Adrenal gland (tissue), 9 donors: ENCODE measurements at regions not wholly inside any gene's neighbourhood (a gene's known extent, or its start where the extent isn't known, plus 50 kb on each side); places are given as distances from the start of the nearest gene placed in this dataset.

Source experiments
- DNase-seq, 7 donors: peaks; one replicate each; pipeline ENCODE4 v3.0.0-alpha.2; 2019 to 2020
- H3K27ac ChIP-seq, 5 donors: fragments of 200-600 bp; sonication (generic) in 4 of 5; 1 replicate in 3 of 5; 2 replicates in 2 of 5; pipeline versions ENCODE4 v1.5.1 to v1.8.0; 2016 to 2020; ENCODE audit warnings: mild to moderate bottlenecking in 1 of 5
- H3K27me3 ChIP-seq: fragments of 200-600 bp; 2 replicates; pipeline ENCODE4 v1.8.0; 2021
- H3K36me3 ChIP-seq, 2 donors: fragments of 200-600 bp; replicated peaks in 1 of 2; 1 replicate in 1 of 2; 2 replicates in 1 of 2; pipeline versions ENCODE4 v1.5.1 to v1.8.0; 2018 to 2022
- H3K4me1 ChIP-seq, 2 donors: fragments of 200-600 bp; replicated peaks in 1 of 2; 1 replicate in 1 of 2; 2 replicates in 1 of 2; pipeline versions ENCODE4 v1.5.1 to v1.8.0; 2018 to 2021
- H3K4me3 ChIP-seq, 4 donors: fragments of 200-600 bp; sonication (generic) in 3 of 4; one replicate each; pipeline ENCODE4 v1.5.1; 2016 to 2018
- H3K9me3 ChIP-seq, 3 donors: fragments of 200-600 bp; sonication (generic) in 1 of 3; replicated peaks in 1 of 3; 1 replicate in 2 of 3; 2 replicates in 1 of 3; pipeline versions ENCODE4 v1.5.1 to v1.8.0; 2016 to 2021
- CTCF ChIP-seq, 6 experiments: fragments of 450-650 bp in 4 of 6; fragments of 200-600 bp in 2 of 6; sonication (generic) in 1 of 6; IDR thresholded peaks; 1 replicate in 5 of 6; 2 replicates in 1 of 6; pipeline versions ENCODE4 v1.5.1 to v1.8.0; 2016 to 2021; ENCODE audit warnings: antibody characterized with exemption in 6 of 6, mild to moderate bottlenecking in 2 of 6, moderate library complexity in 1 of 6
- POLR2A ChIP-seq, 2 donors: fragments of 450-650 bp; IDR thresholded peaks; one replicate each; pipeline ENCODE4 v1.6.1; 2017; ENCODE audit warnings: antibody characterized with exemption in 2 of 2, mild to moderate bottlenecking in 2 of 2, moderate library complexity in 1 of 2
- WGBS, 4 donors: extraction: QIAGEN DNeasy Blood & Tissue Kit in 2 of 4; methylation state at CpG; one replicate each; pipeline versions ENCODE4 v1.1.5 to v1.1.7; 2013 to 2017; 5-methylcytosine and 5-hydroxymethylcytosine counted together
- intact Hi-C, 2 donors: fragments of 100-400 bp; cut with DNase I; formaldehyde crosslinking; loops; one replicate each; pipeline versions ENCODE4 v1.14.1 to v1.15.0; 2022 to 2023
- donor health status: healthy with polysubstance abuse.
- donor health status: Bipolar disorder and iron deficiency.
- donor health status: DM: yes; HTN: yes; CAD: no.
- donor health status: DM: no; HTN: no; CAD: no.
- donor health status: DM: no; HTN: no; CAD: no.

DNA sequence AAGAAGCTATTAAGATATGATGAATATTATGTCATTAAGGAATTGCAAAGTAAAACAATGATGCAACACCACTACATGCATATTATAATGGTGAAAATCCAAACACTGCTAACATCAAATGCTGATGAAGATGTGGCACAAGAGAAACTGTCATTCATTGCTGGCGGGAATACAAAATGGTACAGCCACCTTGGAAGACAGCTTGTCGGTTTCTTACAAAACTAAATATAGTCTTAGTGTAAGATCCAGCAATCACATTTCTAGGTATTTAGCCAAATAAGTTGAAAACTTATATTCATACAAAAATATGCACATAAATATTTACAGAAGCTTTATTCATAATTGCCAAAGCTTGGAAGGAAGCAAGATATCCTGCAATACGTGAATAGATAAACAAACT is 114.9 kb upstream of the EDNRB start:
- H3K4me3 ChIP-seq: no peak overlapping the region
- no peaks in the 10 kb centered on the region for H3K27me3 ChIP-seq
- no peak for DNase-seq
- 62 to 79% (median 72%) methylated on average over 3 of the region's 3 CpGs for WGBS, 4 donors
- H3K36me3 ChIP-seq: no peaks in the 10 kb centered on the region
- TF ChIP-seq POLR2A (IDR thresholded peaks at IDR 0.05): no peak
- TF ChIP-seq CTCF (IDR thresholded peaks at IDR 0.05): no peak
- no peak overlapping the region for H3K27ac ChIP-seq
- H3K4me1 ChIP-seq: no peaks in the 10 kb centered on the region
- no peaks in the 10 kb centered on the region for H3K9me3 ChIP-seq
- intact Hi-C loops: no loop called here

DNA sequence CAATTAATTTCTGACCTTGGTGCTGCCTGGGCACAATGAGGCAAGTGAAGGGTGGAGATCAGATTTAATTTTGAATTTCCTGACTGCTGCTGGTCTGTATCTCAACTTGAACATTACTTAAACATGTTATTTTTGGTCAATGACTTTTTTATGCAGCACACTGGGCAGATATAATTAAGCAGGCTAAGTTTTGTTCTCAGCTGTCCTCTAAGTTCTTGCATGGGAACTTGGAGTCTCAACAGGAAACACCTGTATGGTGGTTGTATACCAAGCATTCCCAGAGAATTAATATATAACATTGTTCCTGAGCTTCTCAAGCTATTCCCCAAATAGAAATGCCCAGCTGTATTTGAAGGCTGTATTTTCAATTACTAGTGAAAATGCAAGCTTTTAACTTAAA is 113.5 kb upstream of the EDNRB start:
- Histone ChIP-seq H3K27me3 (no peaks in the 10 kb centered on the region), H3K4me1 (no peaks in the 10 kb centered on the region), H3K4me3 (no peak overlapping the region), H3K9me3 (no peaks in the 10 kb centered on the region), H3K27ac (no peak overlapping the region), H3K36me3 (no peaks in the 10 kb centered on the region)
- intact Hi-C loops: no loop called here
- no peak for TF ChIP-seq CTCF (IDR thresholded peaks at IDR 0.05)
- TF ChIP-seq POLR2A (IDR thresholded peaks at IDR 0.05): no peak
- no peak for DNase-seq

GRCh38 chr13:78030341-78030896 is 111.8 kb upstream of the EDNRB start:
- DNase-seq: no peak

GRCh38 chr13:78029901-78030300 is 111.3 kb upstream of the EDNRB start:
- TF ChIP-seq POLR2A (IDR thresholded peaks at IDR 0.05) (no peak), CTCF (IDR thresholded peaks at IDR 0.05) (no peak)
- Histone ChIP-seq H3K4me1 (no peaks in the 10 kb centered on the region), H3K27ac (no peak overlapping the region), H3K4me3 (no peak overlapping the region), H3K27me3 (no peaks in the 10 kb centered on the region), H3K36me3 (no peaks in the 10 kb centered on the region), H3K9me3 (no peaks in the 10 kb centered on the region)
- intact Hi-C loops: no loop called here
- WGBS, 4 donors: 77 to 83% (median 79%) methylated on average over 6 of the region's 6 CpGs
- no peak for DNase-seq

More at GRCh38 chr13:78030341-78030896, 111.8 kb upstream of the EDNRB start:
- no peaks in the 10 kb centered on the region for H3K9me3 ChIP-seq
- H3K27me3 ChIP-seq: no peaks in the 10 kb centered on the region
- H3K4me3 ChIP-seq: no peak overlapping the region
- no peaks in the 10 kb centered on the region for H3K4me1 ChIP-seq
- H3K36me3 ChIP-seq: no peaks in the 10 kb centered on the region
- no peak overlapping the region for H3K27ac ChIP-seq
- intact Hi-C loops: no loop called here
- TF ChIP-seq POLR2A (IDR thresholded peaks at IDR 0.05): no peak
- no peak for TF ChIP-seq CTCF (IDR thresholded peaks at IDR 0.05)
- WGBS, 4 donors: 60 to 82% (median 77%) methylated on average over 2 of the region's 2 CpGs
